Neural cell (in vitro differentiated cells): ENCODE measurements at regions not wholly inside any gene's neighbourhood (a gene's known extent, or its start where the extent isn't known, plus 50 kb on each side); places are given as distances from the start of the nearest gene placed in this dataset.

ENCODE experiments used
- EZH2 ChIP-seq: fragments of 200-600, 300-800 bp; shearing (Covaris generic), sonication (generic); IDR thresholded peaks from 2 replicates; pipeline ENCODE4 v1.6.1; 2014; ENCODE audit warnings: antibody characterized with exemption, low read length, borderline replicate concordance, mild to moderate bottlenecking; ENCODE audit not compliant: insufficient read depth, poor library complexity, severe bottlenecking
- POLR2AphosphoS5 ChIP-seq: IDR thresholded peaks from 2 replicates; pipeline ENCODE4 v1.6.1; 2012
- RAD21 ChIP-seq: fragments of 450-650 bp; conservative IDR thresholded peaks from 2 replicates; pipeline ENCODE4 v1.6.1; 2014; ENCODE audit warnings: antibody characterized with exemption, mild to moderate bottlenecking, moderate library complexity
- SMC3 ChIP-seq: fragments of 450-650 bp; conservative IDR thresholded peaks from 2 replicates; pipeline ENCODE4 v1.6.1; 2014; ENCODE audit warnings: antibody characterized with exemption, mild to moderate bottlenecking, moderate library complexity; ENCODE audit not compliant: poor library complexity
- TF ChIP-seq, protein P1 (sequence below): fragments of 450-650 bp; IDR thresholded peaks from 2 replicates; pipeline ENCODE4 v1.5.1; 2014; ENCODE audit warnings: antibody characterized with exemption, mild to moderate bottlenecking, moderate library complexity; ENCODE audit not compliant: poor library complexity, severe bottlenecking
- TF ChIP-seq, protein P2 (sequence below): IDR thresholded peaks from 2 replicates; pipeline ENCODE4 v1.6.1; 2012; ENCODE audit warnings: borderline replicate concordance

DNA sequence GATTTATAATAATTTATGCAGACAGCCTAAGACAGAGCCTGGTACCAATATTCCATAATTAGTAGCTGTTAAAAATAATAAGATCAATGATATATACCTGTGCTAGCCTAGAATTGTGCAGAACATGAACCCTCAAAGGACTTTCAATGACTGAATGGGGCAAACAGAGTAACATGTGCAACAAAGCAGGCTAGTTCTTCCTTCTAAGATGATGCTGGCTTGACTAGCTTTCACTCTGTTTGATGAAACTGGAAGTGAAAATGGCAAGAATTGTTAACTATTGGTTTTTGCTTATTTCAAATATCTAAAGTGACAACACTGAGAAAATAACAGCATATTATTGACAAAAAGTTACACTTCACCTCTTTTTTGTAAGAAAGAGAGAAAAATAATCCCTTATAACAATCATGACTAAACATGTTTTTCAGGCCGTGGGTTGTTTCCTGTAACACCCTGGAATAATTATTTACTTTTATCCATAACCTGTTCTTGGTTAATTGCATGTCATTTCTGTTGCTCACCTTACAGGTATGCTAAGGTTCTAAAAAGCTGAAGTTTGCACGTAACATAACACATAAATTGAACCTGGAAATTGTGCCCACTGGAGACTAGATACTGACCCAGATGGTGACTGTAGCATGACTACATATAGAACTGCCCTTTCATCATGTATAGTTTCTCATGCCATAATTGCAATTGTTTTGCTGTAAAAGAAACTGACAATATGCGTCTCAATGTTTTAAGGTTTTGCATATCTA, 108.7 kb downstream of the C18orf54 start:
- TF ChIP-seq, protein P1, sequence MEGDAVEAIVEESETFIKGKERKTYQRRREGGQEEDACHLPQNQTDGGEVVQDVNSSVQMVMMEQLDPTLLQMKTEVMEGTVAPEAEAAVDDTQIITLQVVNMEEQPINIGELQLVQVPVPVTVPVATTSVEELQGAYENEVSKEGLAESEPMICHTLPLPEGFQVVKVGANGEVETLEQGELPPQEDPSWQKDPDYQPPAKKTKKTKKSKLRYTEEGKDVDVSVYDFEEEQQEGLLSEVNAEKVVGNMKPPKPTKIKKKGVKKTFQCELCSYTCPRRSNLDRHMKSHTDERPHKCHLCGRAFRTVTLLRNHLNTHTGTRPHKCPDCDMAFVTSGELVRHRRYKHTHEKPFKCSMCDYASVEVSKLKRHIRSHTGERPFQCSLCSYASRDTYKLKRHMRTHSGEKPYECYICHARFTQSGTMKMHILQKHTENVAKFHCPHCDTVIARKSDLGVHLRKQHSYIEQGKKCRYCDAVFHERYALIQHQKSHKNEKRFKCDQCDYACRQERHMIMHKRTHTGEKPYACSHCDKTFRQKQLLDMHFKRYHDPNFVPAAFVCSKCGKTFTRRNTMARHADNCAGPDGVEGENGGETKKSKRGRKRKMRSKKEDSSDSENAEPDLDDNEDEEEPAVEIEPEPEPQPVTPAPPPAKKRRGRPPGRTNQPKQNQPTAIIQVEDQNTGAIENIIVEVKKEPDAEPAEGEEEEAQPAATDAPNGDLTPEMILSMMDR: no peak
- TF ChIP-seq POLR2AphosphoS5: no peak
- no peak for TF ChIP-seq SMC3
- TF ChIP-seq EZH2: no peak
- TF ChIP-seq, protein P2, sequence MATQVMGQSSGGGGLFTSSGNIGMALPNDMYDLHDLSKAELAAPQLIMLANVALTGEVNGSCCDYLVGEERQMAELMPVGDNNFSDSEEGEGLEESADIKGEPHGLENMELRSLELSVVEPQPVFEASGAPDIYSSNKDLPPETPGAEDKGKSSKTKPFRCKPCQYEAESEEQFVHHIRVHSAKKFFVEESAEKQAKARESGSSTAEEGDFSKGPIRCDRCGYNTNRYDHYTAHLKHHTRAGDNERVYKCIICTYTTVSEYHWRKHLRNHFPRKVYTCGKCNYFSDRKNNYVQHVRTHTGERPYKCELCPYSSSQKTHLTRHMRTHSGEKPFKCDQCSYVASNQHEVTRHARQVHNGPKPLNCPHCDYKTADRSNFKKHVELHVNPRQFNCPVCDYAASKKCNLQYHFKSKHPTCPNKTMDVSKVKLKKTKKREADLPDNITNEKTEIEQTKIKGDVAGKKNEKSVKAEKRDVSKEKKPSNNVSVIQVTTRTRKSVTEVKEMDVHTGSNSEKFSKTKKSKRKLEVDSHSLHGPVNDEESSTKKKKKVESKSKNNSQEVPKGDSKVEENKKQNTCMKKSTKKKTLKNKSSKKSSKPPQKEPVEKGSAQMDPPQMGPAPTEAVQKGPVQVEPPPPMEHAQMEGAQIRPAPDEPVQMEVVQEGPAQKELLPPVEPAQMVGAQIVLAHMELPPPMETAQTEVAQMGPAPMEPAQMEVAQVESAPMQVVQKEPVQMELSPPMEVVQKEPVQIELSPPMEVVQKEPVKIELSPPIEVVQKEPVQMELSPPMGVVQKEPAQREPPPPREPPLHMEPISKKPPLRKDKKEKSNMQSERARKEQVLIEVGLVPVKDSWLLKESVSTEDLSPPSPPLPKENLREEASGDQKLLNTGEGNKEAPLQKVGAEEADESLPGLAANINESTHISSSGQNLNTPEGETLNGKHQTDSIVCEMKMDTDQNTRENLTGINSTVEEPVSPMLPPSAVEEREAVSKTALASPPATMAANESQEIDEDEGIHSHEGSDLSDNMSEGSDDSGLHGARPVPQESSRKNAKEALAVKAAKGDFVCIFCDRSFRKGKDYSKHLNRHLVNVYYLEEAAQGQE: no peak
- TF ChIP-seq RAD21: no peak
